ENCODE measurements at regions not wholly inside any gene's neighbourhood (a gene's known extent, or its start where the extent isn't known, plus 50 kb on each side); places are given as distances from the start of the nearest gene placed in this dataset.

- TF ChIP-seq CTCF (conservative IDR thresholded peaks at IDR 0.05; ENCODE audit: low read depth in 2 of 2) (no peak), EZH2 (IDR thresholded peaks at IDR 0.05; ENCODE audit: low read depth, unreplicated experiment) (no peak), REST (IDR thresholded peaks at IDR 0.05; ENCODE audit: unreplicated experiment) (no peak), POLR2AphosphoS5 (IDR thresholded peaks at IDR 0.05; ENCODE audit: low read depth) (no peak)
These were observed 327.5 kb upstream of the PROK2 start for GRCh38 chr3:72112435-72112834.
